ENCODE measurements at regions not wholly inside any gene's neighbourhood (a gene's known extent, or its start where the extent isn't known, plus 50 kb on each side); places are given as distances from the start of the nearest gene placed in this dataset.

GRCh38 chr1:106296431-106296830 lies 760.0 kb upstream of the PRMT6 start:
- DNase-seq = no peak
- Histone ChIP-seq H3K4me3 (no peak overlapping the region), H3K27ac (no peak overlapping the region), H3K9me3 (no peaks in the 10 kb centered on the region), H3K4me1 (no peaks in the 10 kb centered on the region), H3K27me3 (no peaks in the 10 kb centered on the region), H3K36me3 (no peaks in the 10 kb centered on the region)
- WGBS, 2 donors = 81 to 89% methylated on average over 1 of the region's 1 CpG
- no peak for TF ChIP-seq POLR2AphosphoS5 (IDR thresholded peaks at IDR 0.05)
- TF ChIP-seq POLR2A (IDR thresholded peaks at IDR 0.05) = no peak
- TF ChIP-seq EP300 (IDR thresholded peaks at IDR 0.05) = no peak
- no peak for TF ChIP-seq CTCF (IDR thresholded peaks at IDR 0.05)
- no peak for ATAC-seq (ENCODE audit: low FRiP score in 2 of 2)

- H3K36me3 ChIP-seq = no peaks in the 10 kb centered on the region
- H3K4me1 ChIP-seq = no peaks in the 10 kb centered on the region
- DNase-seq (no peak), ATAC-seq (ENCODE audit: low FRiP score in 2 of 2) (no peak)
- H3K9me3 ChIP-seq = peaks cover 0 to 25% (median 8%) of the 10 kb centered on the region in 4 donors
- H3K4me3 ChIP-seq = no peak overlapping the region
- 33 to 34% methylated on average over 3 of the region's 3 CpGs for WGBS, 2 donors
- no peaks in the 10 kb centered on the region for H3K27me3 ChIP-seq
- no peak overlapping the region for H3K27ac ChIP-seq
- TF ChIP-seq EP300 (IDR thresholded peaks at IDR 0.05) (no peak), CTCF (IDR thresholded peaks at IDR 0.05) (no peak), POLR2A (IDR thresholded peaks at IDR 0.05) (no peak), POLR2AphosphoS5 (IDR thresholded peaks at IDR 0.05) (no peak)
Observed at GRCh38 chr1:106304106-106304505, 752.4 kb upstream of the PRMT6 start.

- Histone ChIP-seq H3K4me1 (no peaks in the 10 kb centered on the region), H3K27ac (no peak overlapping the region), H3K9me3 (no peaks in the 10 kb centered on the region), H3K36me3 (no peaks in the 10 kb centered on the region), H3K4me3 (no peak overlapping the region), H3K27me3 (no peaks in the 10 kb centered on the region)
- TF ChIP-seq EP300 (IDR thresholded peaks at IDR 0.05) (no peak), CTCF (IDR thresholded peaks at IDR 0.05) (no peak), POLR2A (IDR thresholded peaks at IDR 0.05) (no peak), POLR2AphosphoS5 (IDR thresholded peaks at IDR 0.05) (no peak)
- 90 to 95% methylated on average over 3 of the region's 3 CpGs for WGBS, 2 donors
- ATAC-seq (ENCODE audit: low FRiP score in 2 of 2) = no peak
- no peak for DNase-seq
Observed at GRCh38 chr1:106319612-106320011, 736.9 kb upstream of the PRMT6 start.

- H3K36me3 ChIP-seq = no peaks in the 10 kb centered on the region
- H3K27ac ChIP-seq = no peak overlapping the region
- DNase-seq (no peak), ATAC-seq (ENCODE audit: low FRiP score in 2 of 2) (no peak)
- no peaks in the 10 kb centered on the region for H3K4me1 ChIP-seq
- TF ChIP-seq POLR2A (IDR thresholded peaks at IDR 0.05) (no peak), POLR2AphosphoS5 (IDR thresholded peaks at IDR 0.05) (no peak), EP300 (IDR thresholded peaks at IDR 0.05) (no peak), CTCF (IDR thresholded peaks at IDR 0.05) (no peak)
- no peaks in the 10 kb centered on the region for H3K9me3 ChIP-seq
- WGBS, 2 donors = 47 to 58% methylated on average over 5 of the region's 5 CpGs
- H3K4me3 ChIP-seq = no peak overlapping the region
- H3K27me3 ChIP-seq = no peaks in the 10 kb centered on the region
Observed at GRCh38 chr1:106325600-106325999, 730.9 kb upstream of the PRMT6 start.

GRCh38 chr1:106344494-106344893 lies 712.0 kb upstream of the PRMT6 start:
- 39 to 47% methylated on average over 4 of the region's 4 CpGs for WGBS, 2 donors
- no peak overlapping the region for H3K27ac ChIP-seq
- no peaks in the 10 kb centered on the region for H3K4me1 ChIP-seq
- ATAC-seq (ENCODE audit: low FRiP score in 2 of 2) (no peak), DNase-seq (no peak)
- TF ChIP-seq POLR2AphosphoS5 (IDR thresholded peaks at IDR 0.05) = no peak
- TF ChIP-seq CTCF (IDR thresholded peaks at IDR 0.05) = no peak
- no peak for TF ChIP-seq POLR2A (IDR thresholded peaks at IDR 0.05)
- no peak for TF ChIP-seq EP300 (IDR thresholded peaks at IDR 0.05)
- peaks cover 0 to 11% (median 0%) of the 10 kb centered on the region in 4 donors for H3K9me3 ChIP-seq
- no peaks in the 10 kb centered on the region for H3K27me3 ChIP-seq
- H3K4me3 ChIP-seq = no peak overlapping the region
- H3K36me3 ChIP-seq = no peaks in the 10 kb centered on the region
